ENCODE measurements at regions not wholly inside any gene's neighbourhood (a gene's known extent, or its start where the extent isn't known, plus 50 kb on each side); places are given as distances from the start of the nearest gene placed in this dataset.

DNA sequence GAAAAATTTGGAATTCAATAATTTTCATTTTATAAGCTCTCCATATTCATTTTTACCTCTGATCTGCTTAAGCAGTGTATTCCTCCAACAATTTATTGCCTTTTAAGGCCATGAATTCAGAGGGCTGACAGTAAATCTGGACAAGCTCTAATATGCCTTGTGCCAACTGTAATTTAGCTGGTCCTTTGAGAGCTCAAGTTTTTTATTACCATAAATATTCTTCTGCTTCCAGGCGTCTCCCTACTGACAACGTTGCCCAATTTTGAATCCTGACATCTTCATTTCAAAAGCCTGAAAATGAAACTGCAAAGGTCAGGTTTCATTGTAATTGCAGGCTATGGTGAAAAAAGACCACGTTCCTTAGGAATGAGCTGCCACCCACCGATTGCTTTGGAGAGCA is 95.8 kb upstream of the GEMIN8 start:
- no peak overlapping the region for H3K4me3 ChIP-seq (replicated peaks; ENCODE audit: low read depth, low read length)
- DNase-seq (ENCODE audit: low read depth): no peak
- TF ChIP-seq, protein P1, sequence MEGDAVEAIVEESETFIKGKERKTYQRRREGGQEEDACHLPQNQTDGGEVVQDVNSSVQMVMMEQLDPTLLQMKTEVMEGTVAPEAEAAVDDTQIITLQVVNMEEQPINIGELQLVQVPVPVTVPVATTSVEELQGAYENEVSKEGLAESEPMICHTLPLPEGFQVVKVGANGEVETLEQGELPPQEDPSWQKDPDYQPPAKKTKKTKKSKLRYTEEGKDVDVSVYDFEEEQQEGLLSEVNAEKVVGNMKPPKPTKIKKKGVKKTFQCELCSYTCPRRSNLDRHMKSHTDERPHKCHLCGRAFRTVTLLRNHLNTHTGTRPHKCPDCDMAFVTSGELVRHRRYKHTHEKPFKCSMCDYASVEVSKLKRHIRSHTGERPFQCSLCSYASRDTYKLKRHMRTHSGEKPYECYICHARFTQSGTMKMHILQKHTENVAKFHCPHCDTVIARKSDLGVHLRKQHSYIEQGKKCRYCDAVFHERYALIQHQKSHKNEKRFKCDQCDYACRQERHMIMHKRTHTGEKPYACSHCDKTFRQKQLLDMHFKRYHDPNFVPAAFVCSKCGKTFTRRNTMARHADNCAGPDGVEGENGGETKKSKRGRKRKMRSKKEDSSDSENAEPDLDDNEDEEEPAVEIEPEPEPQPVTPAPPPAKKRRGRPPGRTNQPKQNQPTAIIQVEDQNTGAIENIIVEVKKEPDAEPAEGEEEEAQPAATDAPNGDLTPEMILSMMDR (IDR thresholded peaks at IDR 0.05; ENCODE audit: low read length, missing control alignments): no peak

DNA sequence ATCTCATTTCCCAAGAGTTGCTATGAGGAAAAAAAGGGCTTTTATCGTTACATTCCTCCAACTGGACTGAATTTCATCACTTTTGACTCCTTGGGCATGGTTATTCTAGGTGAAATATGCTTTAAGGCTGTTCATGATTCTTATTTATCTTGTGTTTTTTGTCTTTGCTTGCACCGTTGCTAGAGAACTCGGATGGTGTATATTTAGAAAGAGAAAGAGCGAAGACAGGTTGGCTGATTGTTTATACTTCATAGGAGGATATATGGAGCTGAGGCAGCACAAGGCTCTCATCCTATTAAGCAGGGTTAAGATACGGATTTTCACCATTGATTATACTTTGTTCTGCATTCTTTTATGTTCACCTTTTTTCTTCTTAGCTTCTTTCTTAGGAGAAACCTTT is 94.9 kb upstream of the GEMIN8 start:
- TF ChIP-seq, protein P1 (IDR thresholded peaks at IDR 0.05; ENCODE audit: low read length, missing control alignments): no peak
- H3K4me3 ChIP-seq (replicated peaks; ENCODE audit: low read depth, low read length): no peak overlapping the region
- no peak for DNase-seq (ENCODE audit: low read depth)

DNA sequence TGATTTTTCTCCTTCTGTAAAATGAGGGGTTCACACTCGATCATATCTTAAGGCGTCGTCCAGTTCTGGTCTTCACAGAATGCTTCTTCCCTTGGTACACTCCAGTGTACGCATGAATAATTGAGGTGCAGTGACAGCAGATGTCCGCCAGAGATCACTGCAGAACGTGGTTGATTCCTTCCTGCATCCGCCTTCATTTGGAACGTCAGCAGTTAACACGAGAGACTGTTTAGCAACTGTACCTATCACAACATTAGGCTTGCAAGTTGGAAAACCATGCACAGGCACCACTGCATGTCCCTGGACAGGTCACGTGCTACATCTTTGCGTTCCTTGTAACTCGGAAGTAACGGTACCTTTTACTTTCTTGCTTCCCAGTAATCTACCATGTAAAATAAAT is 66.0 kb upstream of the GEMIN8 start:
- no peak overlapping the region for H3K4me3 ChIP-seq (replicated peaks; ENCODE audit: low read depth, low read length)
- peak; percentile 74 for DNase-seq (ENCODE audit: low read depth)
- TF ChIP-seq, protein P1 (IDR thresholded peaks at IDR 0.05; ENCODE audit: low read length, missing control alignments): peak; percentile 69

GRCh38 chrX:14094191-14094590 is 64.5 kb upstream of the GEMIN8 start:
- no peak for DNase-seq (ENCODE audit: low read depth)
- no peak overlapping the region for H3K4me3 ChIP-seq (replicated peaks; ENCODE audit: low read depth, low read length)
- TF ChIP-seq, protein P1 (IDR thresholded peaks at IDR 0.05; ENCODE audit: low read length, missing control alignments): no peak

GRCh38 chrX:14084466-14084865 is 54.8 kb upstream of the GEMIN8 start:
- TF ChIP-seq, protein P1 (IDR thresholded peaks at IDR 0.05; ENCODE audit: low read length, missing control alignments): no peak
- no peak overlapping the region for H3K4me3 ChIP-seq (replicated peaks; ENCODE audit: low read depth, low read length)
- DNase-seq (ENCODE audit: low read depth): no peak

- no peak overlapping the region for H3K4me3 ChIP-seq (replicated peaks; ENCODE audit: low read depth, low read length)
- TF ChIP-seq, protein P1 (IDR thresholded peaks at IDR 0.05; ENCODE audit: low read length, missing control alignments): no peak
- no peak for DNase-seq (ENCODE audit: low read depth)
These were observed 54.1 kb upstream of the GEMIN8 start for GRCh38 chrX:14083783-14084182.

DNA sequence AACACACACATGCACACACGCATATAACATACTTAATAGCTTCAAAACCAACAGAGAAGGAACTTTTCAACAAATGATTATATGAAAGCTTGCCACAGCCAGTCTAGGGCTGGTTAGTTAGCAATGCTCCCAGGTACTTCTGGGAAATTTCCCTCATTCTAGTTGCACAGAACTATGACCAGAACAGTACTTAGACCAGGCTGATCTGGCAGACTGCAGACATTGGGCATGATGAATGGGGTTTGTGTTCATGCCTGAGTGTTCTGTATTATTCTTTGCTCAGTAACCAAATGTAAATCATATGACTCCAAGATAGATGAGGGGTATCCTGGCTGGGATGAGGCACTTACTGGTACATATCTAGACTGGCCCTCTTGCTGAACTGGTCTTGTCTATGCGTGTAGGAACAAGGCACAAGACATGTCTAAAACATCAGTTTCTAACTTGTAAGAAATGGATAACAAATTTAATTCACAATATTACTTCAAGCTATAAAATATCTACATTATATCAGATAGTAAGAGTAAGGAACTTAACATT is 50.3 kb upstream of the GEMIN8 start:
- DNase-seq (ENCODE audit: low read depth): no peak
- TF ChIP-seq, protein P1 (IDR thresholded peaks at IDR 0.05; ENCODE audit: low read length, missing control alignments): no peak
- no peak overlapping the region for H3K4me3 ChIP-seq (replicated peaks; ENCODE audit: low read depth, low read length)

All from fibroblast of pulmonary artery (primary cell).